WI38 (cell line): ENCODE measurements at regions not wholly inside any gene's neighbourhood (a gene's known extent, or its start where the extent isn't known, plus 50 kb on each side); places are given as distances from the start of the nearest gene placed in this dataset.

Experiments used
- H3K4me3 ChIP-seq: 2 replicates; pipeline ENCODE4 v1.5.1; 2011; ENCODE audit warnings: low read depth, mild to moderate bottlenecking, control low read depth, low read length
- CTCF ChIP-seq: IDR thresholded peaks from 2 replicates; pipeline ENCODE4 v1.5.1; 2012; ENCODE audit warnings: low read depth, mild to moderate bottlenecking, control low read depth, low read length

- no peak for TF ChIP-seq CTCF
- no peak overlapping the region for H3K4me3 ChIP-seq
Observed at GRCh38 chr3:110413807-110414748, 657.5 kb upstream of the NECTIN3 start.

- TF ChIP-seq CTCF, result no peak
- no peak overlapping the region for H3K4me3 ChIP-seq
Observed at GRCh38 chr3:110414855-110415254, 656.8 kb upstream of the NECTIN3 start.

- TF ChIP-seq CTCF, result no peak
Observed at GRCh38 chr3:110419096-110419495, 652.5 kb upstream of the NECTIN3 start.

GRCh38 chr3:110419601-110420000, 652.0 kb upstream of the NECTIN3 start:
- TF ChIP-seq CTCF, result no peak
- no peak overlapping the region for H3K4me3 ChIP-seq

More at GRCh38 chr3:110419096-110419495, 652.5 kb upstream of the NECTIN3 start:
- no peak overlapping the region for H3K4me3 ChIP-seq

- TF ChIP-seq CTCF, result no peak
- peak overlapping the region; percentile 32; the same call in 1 of the 2 replicates for H3K4me3 ChIP-seq
Observed at GRCh38 chr3:110420158-110420641, 651.4 kb upstream of the NECTIN3 start.

GRCh38 chr3:110423276-110423675, 648.3 kb upstream of the NECTIN3 start:
- H3K4me3 ChIP-seq, result no peak overlapping the region
- TF ChIP-seq CTCF, result no peak

- TF ChIP-seq CTCF, result no peak
Observed at GRCh38 chr3:110430146-110430545, 641.5 kb upstream of the NECTIN3 start.

More at GRCh38 chr3:110430146-110430545, 641.5 kb upstream of the NECTIN3 start:
- no peak overlapping the region for H3K4me3 ChIP-seq
